ENCODE measurements at regions not wholly inside any gene's neighbourhood (a gene's known extent, or its start where the extent isn't known, plus 50 kb on each side); places are given as distances from the start of the nearest gene placed in this dataset.

GRCh38 chr13:94968757-94969086, 256.4 kb upstream of the SOX21 start:
- Mint-ChIP-seq H3K4me1 (peaks cover 4% of the 10 kb centered on the region), H3K4me3 (peak overlapping the region in 1 of 2 donors; percentile 73), H3K27me3 (ENCODE audit: low read depth in 3 of 3) (peaks cover 60 to 80% (median 61%) of the 10 kb centered on the region in 3 donors), H3K27ac (no peak overlapping the region), H3K36me3 (peaks cover 0 to 3% of the 10 kb centered on the region in 2 donors), H3K9me3 (peaks cover 0 to 7% (median 0%) of the 10 kb centered on the region in 7 donors)
- TF ChIP-seq CTCF (IDR thresholded peaks at IDR 0.05) = no peak
- H4K20me1 ChIP-seq (ENCODE audit: insufficient read depth, low read length) = no peaks in the 10 kb centered on the region
- H3K9ac ChIP-seq (ENCODE audit: insufficient read depth, low read length, poor library complexity, severe bottlenecking) = no peak overlapping the region
- H3K27ac ChIP-seq (ENCODE audit: low read depth in 1 of 2, low read length in 2 of 2) = no peak overlapping the region
- intact Hi-C loops (cut with micrococcal nuclease) = no loop called here
- no peak for DNase-seq
- H2AFZ ChIP-seq (ENCODE audit: insufficient read depth, low read depth, low read length, poor library complexity, severe bottlenecking) = no peak overlapping the region
- WGBS (ENCODE audit: insufficient coverage) = 45% methylated on average over 2 of the region's 7 CpGs
- no peak overlapping the region for H3K4me2 ChIP-seq (replicated peaks; ENCODE audit: extremely low read depth, low read length, poor library complexity, severe bottlenecking)
- no peaks in the 10 kb centered on the region for H3K79me2 ChIP-seq (ENCODE audit: insufficient read depth, low read length)
- no peak overlapping the region for H3K4me3 ChIP-seq (replicated peaks in 1 of 3; ENCODE audit: low read depth in 2 of 3, low read length in 3 of 3)
- H3K4me1 ChIP-seq (ENCODE audit: control insufficient read depth in 1 of 2, insufficient read depth in 2 of 2, low read length in 2 of 2) = no peaks in the 10 kb centered on the region
- peaks cover 0 to 12% of the 10 kb centered on the region in 2 donors for H3K9me3 ChIP-seq (replicated peaks in 1 of 2; ENCODE audit: control insufficient read depth in 1 of 2, insufficient read depth in 1 of 2, low read length in 2 of 2)
- peaks cover 62 to 77% of the 10 kb centered on the region in 2 donors for H3K27me3 ChIP-seq (ENCODE audit: control insufficient read depth in 2 of 2, insufficient read depth in 2 of 2, low read length in 2 of 2)
- no peaks in the 10 kb centered on the region for H3K36me3 ChIP-seq (replicated peaks in 1 of 2; ENCODE audit: control insufficient read depth in 1 of 2, insufficient read depth in 2 of 2, low read length in 2 of 2)

- no peak for TF ChIP-seq CTCF (IDR thresholded peaks at IDR 0.05)
- H3K4me3 ChIP-seq (replicated peaks in 1 of 3; ENCODE audit: low read depth in 2 of 3, low read length in 3 of 3) = no peak overlapping the region
- H3K27ac Mint-ChIP-seq = no peak overlapping the region
- peak overlapping the region in 1 of 2 donors; percentile 73 for H3K4me3 Mint-ChIP-seq
- H3K27ac ChIP-seq (ENCODE audit: low read depth in 1 of 2, low read length in 2 of 2) = no peak overlapping the region
- H3K9ac ChIP-seq (ENCODE audit: insufficient read depth, low read length, poor library complexity, severe bottlenecking) = no peak overlapping the region
- peak overlapping the region; percentile 19 for H3K4me2 ChIP-seq (replicated peaks; ENCODE audit: extremely low read depth, low read length, poor library complexity, severe bottlenecking)
- H2AFZ ChIP-seq (ENCODE audit: insufficient read depth, low read depth, low read length, poor library complexity, severe bottlenecking) = no peak overlapping the region
- H3K9me3 ChIP-seq (replicated peaks in 1 of 2; ENCODE audit: control insufficient read depth in 1 of 2, insufficient read depth in 1 of 2, low read length in 2 of 2) = peaks cover 0 to 12% of the 10 kb centered on the region in 2 donors
- H3K27me3 ChIP-seq (ENCODE audit: control insufficient read depth in 2 of 2, insufficient read depth in 2 of 2, low read length in 2 of 2) = peaks cover 64 to 77% of the 10 kb centered on the region in 2 donors
- 2% methylated on average over 38 of the region's 56 CpGs for WGBS (ENCODE audit: insufficient coverage)
- no peaks in the 10 kb centered on the region for H3K36me3 ChIP-seq (replicated peaks in 1 of 2; ENCODE audit: control insufficient read depth in 1 of 2, insufficient read depth in 2 of 2, low read length in 2 of 2)
- H3K79me2 ChIP-seq (ENCODE audit: insufficient read depth, low read length) = no peaks in the 10 kb centered on the region
- DNase-seq = no peak
- intact Hi-C loops (cut with micrococcal nuclease) = no loop called here
- H3K27me3 Mint-ChIP-seq (ENCODE audit: low read depth in 3 of 3) = peaks cover 61 to 84% (median 65%) of the 10 kb centered on the region in 3 donors
- no peaks in the 10 kb centered on the region for H3K4me1 ChIP-seq (ENCODE audit: control insufficient read depth in 1 of 2, insufficient read depth in 2 of 2, low read length in 2 of 2)
- H4K20me1 ChIP-seq (ENCODE audit: insufficient read depth, low read length) = no peaks in the 10 kb centered on the region
- H3K4me1 Mint-ChIP-seq = peaks cover 4% of the 10 kb centered on the region
- H3K9me3 Mint-ChIP-seq = peaks cover 0 to 7% (median 0%) of the 10 kb centered on the region in 7 donors
- peaks cover 0 to 3% of the 10 kb centered on the region in 2 donors for H3K36me3 Mint-ChIP-seq
These were observed 255.9 kb upstream of the SOX21 start for GRCh38 chr13:94968040-94968756.

All from CD14-positive monocyte (primary cell).